ENCODE measurements at regions not wholly inside any gene's neighbourhood (a gene's known extent, or its start where the extent isn't known, plus 50 kb on each side); places are given as distances from the start of the nearest gene placed in this dataset.

DNA sequence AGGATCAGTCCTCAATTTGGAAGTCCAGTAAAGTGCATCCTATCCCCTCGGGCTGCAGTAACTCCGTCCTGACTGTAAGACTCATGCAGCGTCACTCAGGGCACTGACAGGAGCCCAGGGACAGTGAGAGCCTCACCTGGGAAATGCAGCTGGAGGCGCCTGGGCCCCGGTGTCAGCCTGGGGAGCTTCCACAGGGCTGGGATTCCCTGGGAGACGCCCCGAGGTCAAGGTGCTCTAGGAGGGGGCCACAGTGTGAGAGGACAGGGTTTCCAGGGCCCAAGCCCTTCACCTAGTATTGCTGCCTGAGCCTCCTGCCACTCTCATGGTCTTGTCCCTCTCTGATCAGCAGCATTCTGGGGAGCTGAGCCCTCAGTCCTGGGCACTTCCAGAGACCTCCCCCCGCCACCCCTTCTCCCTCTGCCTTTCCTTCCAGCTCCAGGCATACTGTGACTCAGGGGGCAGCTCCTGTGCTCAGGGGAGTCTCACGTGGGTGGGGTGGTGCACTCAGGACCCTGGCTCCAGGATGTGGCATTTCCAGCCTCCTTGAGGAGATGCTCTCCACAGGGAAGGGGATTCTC lies 99.1 kb upstream of the IGLL5 start:
- no peak overlapping the region for H2AFZ ChIP-seq (ENCODE audit: low read length)
- no TSS peak for BruUV-seq (replicated peaks)
- WGBS (ENCODE audit: low lambda C conversion rate): 0% methylated on average over 2 of the region's 9 CpGs
- no peak for DNase-seq (ENCODE audit: low spot score)
- no peak overlapping the region for H3K9ac ChIP-seq (ENCODE audit: insufficient read depth, low read depth, low read length)
- H3K79me2 ChIP-seq (ENCODE audit: insufficient read depth, low read length): no peaks in the 10 kb centered on the region
- ATAC-seq: peak; percentile 41; the same call in 2 of the 3 replicates
- no peak overlapping the region for H3K27ac ChIP-seq (ENCODE audit: extremely low read length, insufficient read depth, low read length)
- in situ Hi-C loops (cut with HindIII; ENCODE audit: extremely low pct_ligation_motif_present, low pct_unique_long_range_greater_than_20kb): no loop called here
- no peaks in the 10 kb centered on the region for H3K36me3 ChIP-seq (replicated peaks in 1 of 2; ENCODE audit: control insufficient read depth in 1 of 2, insufficient read depth in 2 of 2, low read length in 2 of 2)
- H3K4me1 ChIP-seq (ENCODE audit: insufficient read depth, low read length): peaks cover 28% of the 10 kb centered on the region
- intact Hi-C loops (cut with micrococcal nuclease; ENCODE audit: unreplicated experiment): no loop called here
- POLR2A ChIA-PET: no interaction called here
- H3K27me3 ChIP-seq (ENCODE audit: control insufficient read depth in 1 of 2, insufficient read depth in 2 of 2, low read length in 2 of 2): peaks cover 0 to 3% of the 10 kb centered on the region in 2 experiments; a peak in 3 of 5 replicates
- no peaks in the 10 kb centered on the region for H3K9me3 ChIP-seq (ENCODE audit: low read length)
- H4K20me1 ChIP-seq (ENCODE audit: insufficient read depth, low read length): no peaks in the 10 kb centered on the region
- no peak overlapping the region for H3K4me2 ChIP-seq (ENCODE audit: low read depth, low read length)
- TF ChIP-seq NPAS2 (CRISPR knock-in tag; IDR thresholded peaks at IDR 0.05; ENCODE audit: borderline replicate concordance): no peak
- no peak for TF ChIP-seq FOXA3 (CRISPR knock-in tag; IDR thresholded peaks at IDR 0.05)
- TF ChIP-seq LCORL (IDR thresholded peaks at IDR 0.05): no peak
- no peak for TF ChIP-seq LCORL (CRISPR knock-in tag; IDR thresholded peaks at IDR 0.05)
- no peak for TF ChIP-seq ZFP41 (CRISPR knock-in tag; IDR thresholded peaks at IDR 0.05; ENCODE audit: borderline replicate concordance)
- no peak for TF ChIP-seq RCOR2 (CRISPR knock-in tag; IDR thresholded peaks at IDR 0.05)
- no peak for TF ChIP-seq HOXA7 (CRISPR knock-in tag; IDR thresholded peaks at IDR 0.05)
- TF ChIP-seq ZNF816 (CRISPR knock-in tag; IDR thresholded peaks at IDR 0.05; ENCODE audit: borderline replicate concordance): no peak
- TF ChIP-seq POLR2AphosphoS5 (IDR thresholded peaks at IDR 0.05; ENCODE audit: low read depth, low read length): no peak
- TF ChIP-seq FOXO1 (CRISPR knock-in tag; IDR thresholded peaks at IDR 0.05): no peak
- CTCF ChIA-PET (ENCODE audit: low intra/inter-chr PET ratio, low total read pairs): interaction anchor here (1.1 kb wide), 1 partner anchor 167 kb away, joined by 3 read pairs; no protein-coding TSS in a partner anchor
- no peak overlapping the region for H3K4me3 ChIP-seq (replicated peaks in 1 of 3; ENCODE audit: insufficient read depth in 1 of 3, low read depth in 2 of 3, low read length in 3 of 3)
- no peak for FAIRE-seq

Measured in HepG2 (cell line).